H54 (cell line): ENCODE measurements at regions not wholly inside any gene's neighbourhood (a gene's known extent, or its start where the extent isn't known, plus 50 kb on each side); places are given as distances from the start of the nearest gene placed in this dataset.

Experiments
- DNase-seq: peaks from one replicate; pipeline ENCODE4 v3.0.0; 2011; ENCODE audit warnings: low spot score, mixed read lengths; ENCODE audit not compliant: insufficient read length
- FAIRE-seq: peaks from 3 replicates; lab custom pipeline; 2011; peaks lifted over from hg19 to GRCh38; lab: Jason Lieb, UNC
- POLR2A ChIP-seq: IDR thresholded peaks from 2 replicates; pipeline ENCODE4 v1.6.1; 2011; ENCODE audit warnings: low read depth, mild to moderate bottlenecking, low read length

GRCh38 chr10:62453274-62453673 is 79.1 kb downstream of the ZNF365 start:
- no peak for FAIRE-seq
- no peak for DNase-seq
- TF ChIP-seq POLR2A = no peak

GRCh38 chr10:62454687-62455397 is 80.7 kb downstream of the ZNF365 start:
- FAIRE-seq = peak; percentile 88
- TF ChIP-seq POLR2A = no peak
- peak; percentile 27 for DNase-seq

- TF ChIP-seq POLR2A = no peak
- FAIRE-seq (no peak), DNase-seq (no peak)
These were observed 82.5 kb downstream of the ZNF365 start for GRCh38 chr10:62456611-62457101.

GRCh38 chr10:62457196-62457595 is 83.0 kb downstream of the ZNF365 start:
- DNase-seq (no peak), FAIRE-seq (no peak)
- no peak for TF ChIP-seq POLR2A

GRCh38 chr10:62457598-62457997 is 83.4 kb downstream of the ZNF365 start:
- FAIRE-seq (no peak), DNase-seq (no peak)
- no peak for TF ChIP-seq POLR2A

GRCh38 chr10:62459072-62459471 is 84.9 kb downstream of the ZNF365 start:
- no peak for TF ChIP-seq POLR2A
- FAIRE-seq = no peak
- no peak for DNase-seq

GRCh38 chr10:62459500-62459899 is 85.3 kb downstream of the ZNF365 start:
- no peak for DNase-seq
- TF ChIP-seq POLR2A = no peak
- no peak for FAIRE-seq

GRCh38 chr10:62460393-62460792 is 86.2 kb downstream of the ZNF365 start:
- no peak for TF ChIP-seq POLR2A
- FAIRE-seq = no peak
- no peak for DNase-seq

GRCh38 chr10:62461120-62461519 is 87.0 kb downstream of the ZNF365 start:
- no peak for TF ChIP-seq POLR2A
- no peak for DNase-seq
- no peak for FAIRE-seq

- no peak for DNase-seq
- no peak for TF ChIP-seq POLR2A
- no peak for FAIRE-seq
These were observed 88.3 kb downstream of the ZNF365 start for GRCh38 chr10:62462461-62462860.

GRCh38 chr10:62463364-62463763 is 89.2 kb downstream of the ZNF365 start:
- DNase-seq = no peak
- TF ChIP-seq POLR2A = no peak
- no peak for FAIRE-seq

GRCh38 chr10:62464308-62464707 is 90.1 kb downstream of the ZNF365 start:
- FAIRE-seq (no peak), DNase-seq (no peak)
- TF ChIP-seq POLR2A = no peak

- FAIRE-seq (no peak), DNase-seq (no peak)
- no peak for TF ChIP-seq POLR2A
These were observed 92.4 kb downstream of the ZNF365 start for GRCh38 chr10:62466590-62466989.

GRCh38 chr10:62467527-62467926 is 93.4 kb downstream of the ZNF365 start:
- FAIRE-seq = peak; percentile 62
- no peak for TF ChIP-seq POLR2A
- DNase-seq = no peak

GRCh38 chr10:62471711-62472110 is 97.5 kb downstream of the ZNF365 start:
- TF ChIP-seq POLR2A = no peak
- DNase-seq = no peak
- no peak for FAIRE-seq
